Esophagus muscularis mucosa (tissue), 4 donors: ENCODE measurements at regions not wholly inside any gene's neighbourhood (a gene's known extent, or its start where the extent isn't known, plus 50 kb on each side); places are given as distances from the start of the nearest gene placed in this dataset.

Experiments used
- DNase-seq: peaks from one replicate; pipeline ENCODE4 v3.0.0-alpha.2; 2017; ENCODE audit errors: extremely low spot score
- H3K27ac ChIP-seq, 4 donors: fragments of 200-600 bp; sonication (generic); replicated peaks in 1 of 4; 1 replicate in 3 of 4; 2 replicates in 1 of 4; pipeline ENCODE4 v1.5.1; 2016 to 2019; ENCODE audit warnings: mild to moderate bottlenecking in 1 of 4
- H3K27me3 ChIP-seq, 4 donors: fragments of 200-600 bp; sonication (generic); one replicate each; pipeline versions ENCODE4 v1.5.1 to v1.6.0; 2016 to 2019
- H3K36me3 ChIP-seq, 4 donors: fragments of 200-600 bp; sonication (generic); one replicate each; pipeline ENCODE4 v1.5.1; 2016 to 2019
- H3K4me1 ChIP-seq, 4 donors: fragments of 200-600 bp; sonication (generic); one replicate each; pipeline ENCODE4 v1.5.1; 2016 to 2019
- H3K4me3 ChIP-seq, 4 donors: fragments of 200-600 bp; sonication (generic); 1 replicate in 2 of 4; 2 replicates in 2 of 4; pipeline ENCODE4 v1.5.1; 2016 to 2019; ENCODE audit warnings: mild to moderate bottlenecking in 4 of 4, moderate library complexity in 1 of 4
- H3K9me3 ChIP-seq, 4 donors: fragments of 200-600 bp; sonication (generic); 1 replicate in 3 of 4; 2 replicates in 1 of 4; pipeline ENCODE4 v1.5.1; 2016 to 2019
- EP300 ChIP-seq: sonication (generic); formaldehyde crosslinking; IDR thresholded peaks from one replicate; pipeline ENCODE4 v1.6.1; 2017; ENCODE audit warnings: antibody characterized with exemption
- POLR2A ChIP-seq: fragments of 450-650 bp; IDR thresholded peaks from one replicate; pipeline ENCODE4 v1.6.1; 2017; ENCODE audit warnings: antibody characterized with exemption, moderate library complexity, mild to moderate bottlenecking, low read depth
- POLR2AphosphoS5 ChIP-seq, 2 donors: sonication (generic); formaldehyde crosslinking; IDR thresholded peaks; one replicate each; pipeline ENCODE4 v1.6.1; 2017; ENCODE audit warnings: antibody characterized with exemption in 2 of 2
- WGBS: methylation state at CpG from one replicate; pipeline ENCODE4 v1.1.5; 2018; 5-methylcytosine and 5-hydroxymethylcytosine counted together
- intact Hi-C: fragments of 100-400 bp; cut with DNase I; formaldehyde crosslinking; loops from one replicate; pipeline ENCODE4 v1.15.1; 2023
- TF ChIP-seq, protein P1 (sequence below), 3 experiments: fragments of 200-600 bp in 2 of 3; fragments of 450-650 bp in 1 of 3; sonication (generic) in 2 of 3; IDR thresholded peaks; one replicate each; pipeline ENCODE4 v1.5.1; 2017 to 2019; ENCODE audit warnings: antibody characterized with exemption in 3 of 3, mild to moderate bottlenecking in 2 of 3, moderate library complexity in 1 of 3

DNA sequence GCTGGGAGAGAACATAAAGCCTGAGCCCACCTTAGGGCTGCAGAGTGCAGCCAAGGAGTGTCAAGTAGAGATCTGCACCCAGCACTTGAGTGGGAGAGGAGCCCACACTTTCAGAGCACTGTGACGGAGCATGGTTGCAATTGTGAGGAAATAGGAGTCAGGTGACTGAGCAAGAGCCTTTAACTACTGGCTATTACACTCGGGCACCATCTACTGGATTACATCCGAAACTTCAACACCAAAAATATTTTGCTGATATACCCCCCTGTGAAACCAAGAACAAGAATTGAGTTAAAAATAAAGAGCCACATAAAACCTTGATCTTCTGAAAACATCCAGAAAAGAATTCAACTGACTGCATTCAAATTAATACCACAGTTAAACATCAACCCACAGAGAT lies 657.9 kb downstream of the NXPH1 start:
- H3K4me3 ChIP-seq: no peak overlapping the region
- TF ChIP-seq EP300 (no peak), POLR2A (no peak), POLR2AphosphoS5 (IDR thresholded peaks at IDR 0.05) (no peak)
- TF ChIP-seq, protein P1, sequence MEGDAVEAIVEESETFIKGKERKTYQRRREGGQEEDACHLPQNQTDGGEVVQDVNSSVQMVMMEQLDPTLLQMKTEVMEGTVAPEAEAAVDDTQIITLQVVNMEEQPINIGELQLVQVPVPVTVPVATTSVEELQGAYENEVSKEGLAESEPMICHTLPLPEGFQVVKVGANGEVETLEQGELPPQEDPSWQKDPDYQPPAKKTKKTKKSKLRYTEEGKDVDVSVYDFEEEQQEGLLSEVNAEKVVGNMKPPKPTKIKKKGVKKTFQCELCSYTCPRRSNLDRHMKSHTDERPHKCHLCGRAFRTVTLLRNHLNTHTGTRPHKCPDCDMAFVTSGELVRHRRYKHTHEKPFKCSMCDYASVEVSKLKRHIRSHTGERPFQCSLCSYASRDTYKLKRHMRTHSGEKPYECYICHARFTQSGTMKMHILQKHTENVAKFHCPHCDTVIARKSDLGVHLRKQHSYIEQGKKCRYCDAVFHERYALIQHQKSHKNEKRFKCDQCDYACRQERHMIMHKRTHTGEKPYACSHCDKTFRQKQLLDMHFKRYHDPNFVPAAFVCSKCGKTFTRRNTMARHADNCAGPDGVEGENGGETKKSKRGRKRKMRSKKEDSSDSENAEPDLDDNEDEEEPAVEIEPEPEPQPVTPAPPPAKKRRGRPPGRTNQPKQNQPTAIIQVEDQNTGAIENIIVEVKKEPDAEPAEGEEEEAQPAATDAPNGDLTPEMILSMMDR (IDR thresholded peaks at IDR 0.05): no peak
- no peaks in the 10 kb centered on the region for H3K9me3 ChIP-seq
- no peak overlapping the region for H3K27ac ChIP-seq
- no peaks in the 10 kb centered on the region for H3K4me1 ChIP-seq
- no peaks in the 10 kb centered on the region for H3K36me3 ChIP-seq
- DNase-seq: no peak
- intact Hi-C loops: no loop called here
- 80% methylated on average over 3 of the region's 3 CpGs for WGBS
- no peaks in the 10 kb centered on the region for H3K27me3 ChIP-seq

DNA sequence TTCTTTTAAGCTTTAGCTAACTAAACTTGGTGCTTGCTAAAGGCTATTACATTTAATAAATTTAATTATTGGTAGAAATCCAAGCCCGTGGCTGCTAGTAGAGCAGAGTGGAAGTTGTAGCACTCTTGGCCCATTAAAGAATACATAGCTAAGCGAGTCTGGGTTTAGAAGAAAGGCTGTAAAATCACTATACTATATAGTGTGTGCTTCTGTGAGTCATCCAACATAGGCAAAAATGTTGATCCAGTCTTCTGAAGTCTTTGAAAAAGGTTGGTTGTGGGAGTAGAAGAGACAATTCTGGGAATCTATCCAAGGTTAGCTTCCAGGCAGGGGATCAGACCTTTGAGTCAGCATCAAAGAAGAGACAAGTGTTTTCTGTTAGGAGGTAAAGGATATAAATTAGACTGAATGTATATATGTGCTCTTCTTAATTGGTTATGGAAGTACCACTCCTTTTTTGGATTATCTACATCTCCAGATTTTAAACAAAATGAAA lies 664.2 kb downstream of the NXPH1 start:
- intact Hi-C loops: no loop called here
- Histone ChIP-seq H3K36me3 (no peaks in the 10 kb centered on the region), H3K27me3 (no peaks in the 10 kb centered on the region), H3K9me3 (peaks cover 0 to 9% (median 2%) of the 10 kb centered on the region in 4 donors), H3K27ac (no peak overlapping the region), H3K4me1 (no peaks in the 10 kb centered on the region), H3K4me3 (no peak overlapping the region)
- TF ChIP-seq POLR2A (no peak), EP300 (no peak), POLR2AphosphoS5 (IDR thresholded peaks at IDR 0.05) (no peak)
- TF ChIP-seq, protein P1 (IDR thresholded peaks at IDR 0.05): no peak
- DNase-seq: no peak
- 65% methylated on average over 2 of the region's 2 CpGs for WGBS

DNA sequence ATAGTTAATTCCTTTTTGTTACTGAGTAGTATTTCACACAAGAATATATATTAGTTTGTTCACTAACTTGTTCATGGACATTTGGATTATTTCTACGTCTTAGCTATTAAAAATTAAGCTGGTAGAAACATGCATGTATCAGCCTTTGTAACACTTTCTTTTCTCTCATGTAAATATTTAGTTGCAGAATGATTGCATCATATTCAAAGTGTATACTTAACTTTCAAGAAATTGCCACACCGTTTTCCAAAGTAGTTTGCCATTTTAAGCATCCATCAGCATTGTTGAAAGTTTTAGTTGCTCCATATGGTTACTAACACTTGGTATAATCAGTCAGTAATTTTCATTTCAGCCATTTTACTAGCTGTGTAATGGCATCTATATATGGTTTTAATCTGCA lies 666.9 kb downstream of the NXPH1 start:
- no peaks in the 10 kb centered on the region for H3K4me1 ChIP-seq
- no peaks in the 10 kb centered on the region for H3K27me3 ChIP-seq
- intact Hi-C loops: no loop called here
- no peaks in the 10 kb centered on the region for H3K36me3 ChIP-seq
- WGBS: 76% methylated on average over 2 of the region's 2 CpGs
- peaks cover 0 to 9% (median 2%) of the 10 kb centered on the region in 4 donors for H3K9me3 ChIP-seq
- DNase-seq: no peak
- H3K4me3 ChIP-seq: no peak overlapping the region
- TF ChIP-seq EP300 (no peak), POLR2A (no peak)
- TF ChIP-seq, protein P1 (IDR thresholded peaks at IDR 0.05): no peak
- no peak overlapping the region for H3K27ac ChIP-seq

DNA sequence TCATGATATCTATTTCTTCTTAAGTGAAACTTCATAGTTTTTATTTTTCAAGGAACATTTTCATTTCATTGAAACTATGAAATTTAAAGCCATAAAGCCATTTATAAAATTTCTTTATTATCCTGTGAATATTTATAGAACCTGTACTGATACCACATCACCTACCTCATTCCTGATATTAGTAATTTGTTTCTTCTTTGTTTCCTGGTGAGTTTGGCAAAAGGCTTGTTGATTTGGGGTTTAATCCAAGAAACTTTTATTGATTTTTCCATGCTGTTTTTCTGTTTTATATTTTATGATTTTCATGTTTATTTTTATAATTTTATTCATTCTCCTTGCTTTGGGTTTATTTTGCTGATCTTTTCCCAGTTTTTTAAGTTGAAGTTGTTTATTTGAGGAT lies 669.4 kb downstream of the NXPH1 start:
- DNase-seq: no peak
- H3K9me3 ChIP-seq: peaks cover 0 to 9% (median 0%) of the 10 kb centered on the region in 4 donors
- H3K27ac ChIP-seq: no peak overlapping the region
- TF ChIP-seq POLR2A (no peak), POLR2AphosphoS5 (IDR thresholded peaks at IDR 0.05) (no peak), EP300 (no peak)
- TF ChIP-seq, protein P1 (IDR thresholded peaks at IDR 0.05): no peak
- no peaks in the 10 kb centered on the region for H3K27me3 ChIP-seq
- intact Hi-C loops: no loop called here
- no peaks in the 10 kb centered on the region for H3K4me1 ChIP-seq
- no peak overlapping the region for H3K4me3 ChIP-seq
- H3K36me3 ChIP-seq: no peaks in the 10 kb centered on the region

DNA sequence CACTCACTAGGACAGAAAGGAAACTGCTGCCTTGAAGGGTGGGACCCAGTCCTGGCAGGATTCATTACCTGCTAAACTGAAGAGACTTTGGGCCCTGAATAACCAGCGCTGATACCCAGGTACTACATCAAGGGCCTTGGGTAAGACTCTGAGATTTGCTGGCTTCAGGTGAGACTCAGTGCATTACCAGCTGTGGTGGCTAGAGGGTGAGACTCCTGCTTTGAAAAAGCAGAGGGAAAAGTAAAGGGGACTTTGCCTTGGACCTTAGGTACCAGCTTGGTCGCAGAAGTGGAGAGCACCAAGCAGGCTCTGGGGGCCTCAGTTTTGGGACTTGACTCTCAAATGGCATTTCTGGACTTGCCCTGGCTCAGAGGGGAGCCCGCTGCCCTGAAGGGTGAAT lies 673.3 kb downstream of the NXPH1 start:
- Histone ChIP-seq H3K36me3 (no peaks in the 10 kb centered on the region), H3K4me3 (no peak overlapping the region), H3K9me3 (peaks cover 0 to 13% (median 10%) of the 10 kb centered on the region in 4 donors), H3K4me1 (no peaks in the 10 kb centered on the region), H3K27me3 (no peaks in the 10 kb centered on the region), H3K27ac (no peak overlapping the region)
- intact Hi-C loops: no loop called here
- DNase-seq: no peak
- WGBS: 100% methylated on average over 1 of the region's 3 CpGs
- TF ChIP-seq, protein P1 (IDR thresholded peaks at IDR 0.05): no peak
- TF ChIP-seq POLR2AphosphoS5 (IDR thresholded peaks at IDR 0.05): no peak
